ENCODE measurements at regions not wholly inside any gene's neighbourhood (a gene's known extent, or its start where the extent isn't known, plus 50 kb on each side); places are given as distances from the start of the nearest gene placed in this dataset.

DNA sequence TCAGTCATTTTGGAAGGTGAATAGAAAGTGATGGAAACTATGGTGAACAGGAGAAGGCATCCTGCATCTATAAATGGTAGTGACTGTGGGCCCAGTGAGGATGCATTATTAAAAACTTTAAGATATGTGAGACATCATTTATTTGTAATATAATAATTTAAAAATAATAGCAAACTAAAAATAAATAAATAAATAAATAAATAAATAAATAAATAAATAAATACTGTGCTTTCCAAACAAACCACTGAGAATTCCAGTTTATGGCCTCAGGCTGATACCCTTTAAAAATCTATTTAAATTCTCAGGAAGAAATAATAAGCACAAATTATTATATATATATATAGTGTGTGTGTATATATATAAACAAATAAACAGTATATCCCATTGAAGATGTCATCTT lies 248.0 kb upstream of the DCAF8L1 start:
- Histone ChIP-seq H3K9ac (ENCODE audit: low read length) (no peak overlapping the region), H3K4me1 (ENCODE audit: control insufficient read depth in 2 of 2, insufficient read depth in 2 of 2, low read length in 2 of 2) (no peaks in the 10 kb centered on the region), H3K36me3 (replicated peaks in 1 of 2; ENCODE audit: control extremely low read depth in 1 of 2, control insufficient read depth in 1 of 2, extremely low read depth in 1 of 2, insufficient read depth in 2 of 2, low read length in 1 of 2) (no peaks in the 10 kb centered on the region), H3K79me2 (ENCODE audit: control insufficient read depth, insufficient read depth, low read length) (no peaks in the 10 kb centered on the region), H2AFZ (ENCODE audit: insufficient read depth, low read depth, low read length, poor library complexity, severe bottlenecking) (no peak overlapping the region), H3K4me2 (replicated peaks; ENCODE audit: low read depth, low read length, poor library complexity, severe bottlenecking) (no peak overlapping the region), H3K27me3 (replicated peaks in 1 of 4; ENCODE audit: control extremely low read depth in 1 of 4, control insufficient read depth in 3 of 4, insufficient read depth in 4 of 4, low read length in 3 of 4) (no peaks in the 10 kb centered on the region), H3K4me3 (ENCODE audit: control extremely low read depth in 1 of 5, extremely low read depth in 1 of 5, insufficient read depth in 1 of 5, low read depth in 2 of 5, low read length in 4 of 5) (no peak overlapping the region), H3K27ac (ENCODE audit: low read length in 2 of 2) (no peak overlapping the region), H3K9me3 (ENCODE audit: control extremely low read depth in 1 of 3, control insufficient read depth in 2 of 3, insufficient read depth in 1 of 3, low read length in 2 of 3) (no peaks in the 10 kb centered on the region), H4K20me1 (ENCODE audit: control insufficient read depth, insufficient read depth, low read length, poor library complexity, severe bottlenecking) (no peaks in the 10 kb centered on the region)
- TF ChIP-seq EZH2 (IDR thresholded peaks at IDR 0.05; ENCODE audit: borderline replicate concordance, insufficient read depth, low read depth, low read length, poor library complexity, severe bottlenecking), result no peak
- TF ChIP-seq, protein P1, sequence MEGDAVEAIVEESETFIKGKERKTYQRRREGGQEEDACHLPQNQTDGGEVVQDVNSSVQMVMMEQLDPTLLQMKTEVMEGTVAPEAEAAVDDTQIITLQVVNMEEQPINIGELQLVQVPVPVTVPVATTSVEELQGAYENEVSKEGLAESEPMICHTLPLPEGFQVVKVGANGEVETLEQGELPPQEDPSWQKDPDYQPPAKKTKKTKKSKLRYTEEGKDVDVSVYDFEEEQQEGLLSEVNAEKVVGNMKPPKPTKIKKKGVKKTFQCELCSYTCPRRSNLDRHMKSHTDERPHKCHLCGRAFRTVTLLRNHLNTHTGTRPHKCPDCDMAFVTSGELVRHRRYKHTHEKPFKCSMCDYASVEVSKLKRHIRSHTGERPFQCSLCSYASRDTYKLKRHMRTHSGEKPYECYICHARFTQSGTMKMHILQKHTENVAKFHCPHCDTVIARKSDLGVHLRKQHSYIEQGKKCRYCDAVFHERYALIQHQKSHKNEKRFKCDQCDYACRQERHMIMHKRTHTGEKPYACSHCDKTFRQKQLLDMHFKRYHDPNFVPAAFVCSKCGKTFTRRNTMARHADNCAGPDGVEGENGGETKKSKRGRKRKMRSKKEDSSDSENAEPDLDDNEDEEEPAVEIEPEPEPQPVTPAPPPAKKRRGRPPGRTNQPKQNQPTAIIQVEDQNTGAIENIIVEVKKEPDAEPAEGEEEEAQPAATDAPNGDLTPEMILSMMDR (IDR thresholded peaks at IDR 0.05), result no peak
- intact Hi-C loops (cut with micrococcal nuclease), result no loop called here
- ATAC-seq (ENCODE audit: low read depth) (no peak), DNase-seq (no peak)
- Mint-ChIP-seq H3K27ac (no peak overlapping the region), H3K9me3 (ENCODE audit: insufficient read depth) (no peaks in the 10 kb centered on the region), H3K27me3 (no peaks in the 10 kb centered on the region), H3K4me3 (no peak overlapping the region), H3K4me1 (no peaks in the 10 kb centered on the region)
- POLR2A ChIA-PET, result no interaction called here
- CTCF ChIA-PET, result no interaction called here

DNA sequence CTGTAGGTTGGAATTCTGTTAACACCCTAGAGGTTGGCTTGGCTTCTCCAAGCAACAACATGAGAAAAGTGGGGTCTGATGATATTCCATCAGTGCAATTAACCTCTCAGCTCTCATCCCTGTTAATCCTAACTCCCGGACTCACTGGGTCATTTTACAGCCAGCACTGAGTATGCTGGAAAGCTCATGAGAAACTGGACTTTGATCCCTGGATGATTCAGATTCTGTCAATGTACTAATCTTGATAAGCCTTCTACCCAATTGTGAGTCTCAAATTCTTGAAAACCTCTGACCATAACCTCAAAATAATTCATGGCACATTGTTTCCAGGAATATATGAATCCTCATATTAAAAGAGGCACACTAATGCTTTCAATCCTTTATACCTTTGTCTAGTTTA lies 244.3 kb upstream of the DCAF8L1 start:
- H3K36me3 ChIP-seq (replicated peaks in 1 of 2; ENCODE audit: control extremely low read depth in 1 of 2, control insufficient read depth in 1 of 2, extremely low read depth in 1 of 2, insufficient read depth in 2 of 2, low read length in 1 of 2), result no peaks in the 10 kb centered on the region
- TF ChIP-seq EZH2 (IDR thresholded peaks at IDR 0.05; ENCODE audit: borderline replicate concordance, insufficient read depth, low read depth, low read length, poor library complexity, severe bottlenecking), result no peak
- TF ChIP-seq, protein P1 (IDR thresholded peaks at IDR 0.05), result no peak
- no peaks in the 10 kb centered on the region for H3K4me1 Mint-ChIP-seq
- DNase-seq (no peak), ATAC-seq (ENCODE audit: low read depth) (no peak)
- H4K20me1 ChIP-seq (ENCODE audit: control insufficient read depth, insufficient read depth, low read length, poor library complexity, severe bottlenecking), result no peaks in the 10 kb centered on the region
- H3K4me1 ChIP-seq (ENCODE audit: control insufficient read depth in 2 of 2, insufficient read depth in 2 of 2, low read length in 2 of 2), result no peaks in the 10 kb centered on the region
- no peak overlapping the region for H3K27ac ChIP-seq (ENCODE audit: low read length in 2 of 2)
- H3K27me3 Mint-ChIP-seq, result no peaks in the 10 kb centered on the region
- 60% methylated on average over 1 of the region's 1 CpG for WGBS (ENCODE audit: insufficient coverage)
- no peak overlapping the region for H2AFZ ChIP-seq (ENCODE audit: insufficient read depth, low read depth, low read length, poor library complexity, severe bottlenecking)
- ChIA-PET POLR2A (no interaction called here), CTCF (no interaction called here)
- no peaks in the 10 kb centered on the region for H3K27me3 ChIP-seq (replicated peaks in 1 of 4; ENCODE audit: control extremely low read depth in 1 of 4, control insufficient read depth in 3 of 4, insufficient read depth in 4 of 4, low read length in 3 of 4)
- no peak overlapping the region for H3K9ac ChIP-seq (ENCODE audit: low read length)
- H3K79me2 ChIP-seq (ENCODE audit: control insufficient read depth, insufficient read depth, low read length), result no peaks in the 10 kb centered on the region
- no peaks in the 10 kb centered on the region for H3K9me3 ChIP-seq (ENCODE audit: control extremely low read depth in 1 of 3, control insufficient read depth in 2 of 3, insufficient read depth in 1 of 3, low read length in 2 of 3)
- no peak overlapping the region for H3K4me3 ChIP-seq (ENCODE audit: control extremely low read depth in 1 of 5, extremely low read depth in 1 of 5, insufficient read depth in 1 of 5, low read depth in 2 of 5, low read length in 4 of 5)
- H3K9me3 Mint-ChIP-seq (ENCODE audit: insufficient read depth), result no peaks in the 10 kb centered on the region
- intact Hi-C loops (cut with micrococcal nuclease), result no loop called here
- no peak overlapping the region for H3K4me2 ChIP-seq (replicated peaks; ENCODE audit: low read depth, low read length, poor library complexity, severe bottlenecking)
- no peak overlapping the region for H3K27ac Mint-ChIP-seq
- H3K4me3 Mint-ChIP-seq, result no peak overlapping the region
